Tibial nerve (tissue), 4 donors: ENCODE measurements at regions not wholly inside any gene's neighbourhood (a gene's known extent, or its start where the extent isn't known, plus 50 kb on each side); places are given as distances from the start of the nearest gene placed in this dataset.
"Not testable (repeated sequence)": the region's sequence is repeated elsewhere in the genome, so short reads cannot be mapped to it uniquely, and the experiment has no call there.

ENCODE experiments used
- EP300 ChIP-seq, 2 donors: sonication (generic); formaldehyde crosslinking; IDR thresholded peaks; one replicate each; pipeline ENCODE4 v1.6.1; 2017; ENCODE audit warnings: antibody characterized with exemption in 2 of 2, mild to moderate bottlenecking in 1 of 2
- TF ChIP-seq, protein P1 (sequence below), 5 experiments: fragments of 200-600 bp in 3 of 5; fragments of 450-650 bp in 2 of 5; sonication (generic) in 3 of 5; IDR thresholded peaks; one replicate each; pipeline ENCODE4 v1.5.1; 2016 to 2019; ENCODE audit warnings: antibody characterized with exemption in 5 of 5, mild to moderate bottlenecking in 3 of 5, moderate library complexity in 2 of 5

DNA sequence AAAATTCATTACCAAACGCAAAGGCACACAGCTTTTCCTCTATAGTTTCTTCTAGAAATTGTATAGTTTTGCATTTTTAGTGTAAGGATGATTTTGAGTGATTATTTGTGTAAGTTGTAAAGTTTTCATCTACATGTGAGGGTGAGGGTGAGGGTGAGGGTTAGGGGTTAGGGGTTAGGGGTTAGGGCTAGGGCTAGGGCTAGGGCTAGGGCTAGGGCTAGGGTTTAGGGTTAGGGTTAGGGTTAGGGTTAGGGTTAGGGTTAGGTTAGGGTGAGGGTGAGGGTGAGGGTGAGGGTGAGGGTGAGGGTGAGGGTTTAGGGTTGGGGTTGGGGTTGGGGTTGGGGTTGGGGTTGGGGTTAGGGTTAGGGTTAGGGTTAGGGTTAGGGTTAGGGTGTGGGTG, 167.6 kb downstream of the METRNL start:
- TF ChIP-seq, protein P1, sequence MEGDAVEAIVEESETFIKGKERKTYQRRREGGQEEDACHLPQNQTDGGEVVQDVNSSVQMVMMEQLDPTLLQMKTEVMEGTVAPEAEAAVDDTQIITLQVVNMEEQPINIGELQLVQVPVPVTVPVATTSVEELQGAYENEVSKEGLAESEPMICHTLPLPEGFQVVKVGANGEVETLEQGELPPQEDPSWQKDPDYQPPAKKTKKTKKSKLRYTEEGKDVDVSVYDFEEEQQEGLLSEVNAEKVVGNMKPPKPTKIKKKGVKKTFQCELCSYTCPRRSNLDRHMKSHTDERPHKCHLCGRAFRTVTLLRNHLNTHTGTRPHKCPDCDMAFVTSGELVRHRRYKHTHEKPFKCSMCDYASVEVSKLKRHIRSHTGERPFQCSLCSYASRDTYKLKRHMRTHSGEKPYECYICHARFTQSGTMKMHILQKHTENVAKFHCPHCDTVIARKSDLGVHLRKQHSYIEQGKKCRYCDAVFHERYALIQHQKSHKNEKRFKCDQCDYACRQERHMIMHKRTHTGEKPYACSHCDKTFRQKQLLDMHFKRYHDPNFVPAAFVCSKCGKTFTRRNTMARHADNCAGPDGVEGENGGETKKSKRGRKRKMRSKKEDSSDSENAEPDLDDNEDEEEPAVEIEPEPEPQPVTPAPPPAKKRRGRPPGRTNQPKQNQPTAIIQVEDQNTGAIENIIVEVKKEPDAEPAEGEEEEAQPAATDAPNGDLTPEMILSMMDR (IDR thresholded peaks at IDR 0.05), result not testable (repeated sequence)
- not testable (repeated sequence) for TF ChIP-seq EP300 (IDR thresholded peaks at IDR 0.05)
